ENCODE measurements at regions not wholly inside any gene's neighbourhood (a gene's known extent, or its start where the extent isn't known, plus 50 kb on each side); places are given as distances from the start of the nearest gene placed in this dataset.
"Not testable (repeated sequence)": the region's sequence is repeated elsewhere in the genome, so short reads cannot be mapped to it uniquely, and the experiment has no call there.

- intact Hi-C loops (cut with micrococcal nuclease): no loop called here
Observed at GRCh38 chr1:90826024-90826423, 108.9 kb upstream of the BARHL2 start.

GRCh38 chr1:90824551-90824950, 107.4 kb upstream of the BARHL2 start:
- intact Hi-C loops (cut with micrococcal nuclease): no loop called here

GRCh38 chr1:90823686-90824085, 106.6 kb upstream of the BARHL2 start:
- intact Hi-C loops (cut with micrococcal nuclease): no loop called here

- intact Hi-C loops (cut with micrococcal nuclease): no loop called here
Observed at GRCh38 chr1:90821788-90822359, 104.8 kb upstream of the BARHL2 start.

GRCh38 chr1:90821152-90821787, 104.2 kb upstream of the BARHL2 start:
- intact Hi-C loops (cut with micrococcal nuclease): no loop called here

- intact Hi-C loops (cut with micrococcal nuclease): no loop called here
Observed at GRCh38 chr1:90820745-90821144, 103.6 kb upstream of the BARHL2 start.

- intact Hi-C loops (cut with micrococcal nuclease): no loop called here
Observed at GRCh38 chr1:90817399-90817798, 100.3 kb upstream of the BARHL2 start.

GRCh38 chr1:90812237-90812636, 95.1 kb upstream of the BARHL2 start:
- intact Hi-C loops (cut with micrococcal nuclease): not testable (repeated sequence)

GRCh38 chr1:90811444-90811950, 94.4 kb upstream of the BARHL2 start:
- intact Hi-C loops (cut with micrococcal nuclease): not testable (repeated sequence)

- intact Hi-C loops (cut with micrococcal nuclease): no loop called here
Observed at GRCh38 chr1:90810681-90811080, 93.6 kb upstream of the BARHL2 start.

- intact Hi-C loops (cut with micrococcal nuclease): no loop called here
Observed at GRCh38 chr1:90809996-90810395, 92.9 kb upstream of the BARHL2 start.

- intact Hi-C loops (cut with micrococcal nuclease): no loop called here
Observed at GRCh38 chr1:90809093-90809492, 92.0 kb upstream of the BARHL2 start.

- intact Hi-C loops (cut with micrococcal nuclease): no loop called here
Observed at GRCh38 chr1:90807329-90807728, 90.2 kb upstream of the BARHL2 start.

GRCh38 chr1:90802622-90803021, 85.5 kb upstream of the BARHL2 start:
- intact Hi-C loops (cut with micrococcal nuclease): no loop called here

- intact Hi-C loops (cut with micrococcal nuclease): no loop called here
Observed at GRCh38 chr1:90800012-90800717, 83.1 kb upstream of the BARHL2 start.

GRCh38 chr1:90799326-90799725, 82.2 kb upstream of the BARHL2 start:
- intact Hi-C loops (cut with micrococcal nuclease): no loop called here

- intact Hi-C loops (cut with micrococcal nuclease): no loop called here
Observed at GRCh38 chr1:90798883-90799282, 81.8 kb upstream of the BARHL2 start.

- intact Hi-C loops (cut with micrococcal nuclease): no loop called here
Observed at GRCh38 chr1:90798344-90798743, 81.2 kb upstream of the BARHL2 start.

- intact Hi-C loops (cut with micrococcal nuclease): no loop called here
Observed at GRCh38 chr1:90795431-90795830, 78.3 kb upstream of the BARHL2 start.

- intact Hi-C loops (cut with micrococcal nuclease): no loop called here
Observed at GRCh38 chr1:90786709-90787108, 69.6 kb upstream of the BARHL2 start.

GRCh38 chr1:90784186-90784847, 67.2 kb upstream of the BARHL2 start:
- intact Hi-C loops (cut with micrococcal nuclease): no loop called here

- intact Hi-C loops (cut with micrococcal nuclease): no loop called here
Observed at GRCh38 chr1:90783181-90783580, 66.1 kb upstream of the BARHL2 start.
